T-cell (primary cell): ENCODE measurements at regions not wholly inside any gene's neighbourhood (a gene's known extent, or its start where the extent isn't known, plus 50 kb on each side); places are given as distances from the start of the nearest gene placed in this dataset.

Experiments used
- ATAC-seq, 4 experiments: fragments of 200-7000 bp in 3 of 4; fragments of 150-1000 bp in 1 of 4; cut with Tn5 transposase; replicated peaks in 1 of 4; 1 replicate in 3 of 4; 2 replicates in 1 of 4; pipeline ENCODE4 v1.10.0; 2021; ENCODE audit warnings: moderate library complexity in 3 of 4, mild to moderate bottlenecking in 2 of 4, moderate number of reproducible peaks in 1 of 4
- CTCF ChIA-PET, 2 donors: fragments of 300-600 bp; sonication (Branson Sonifier 250); formaldehyde crosslinking; loops; one replicate each; lab custom pipeline; 2022; ENCODE audit warnings: antibody characterized with exemption in 2 of 2; lab: Charles Lee
- POLR2A ChIA-PET, 2 donors: fragments of 300-600 bp; sonication (Branson Sonifier 250); formaldehyde crosslinking; loops; one replicate each; lab custom pipeline; 2022; ENCODE audit warnings: antibody characterized with exemption in 2 of 2; lab: Charles Lee
- DNase-seq, 35 experiments: peaks; one replicate each; pipeline versions ENCODE4 v3.0.0 to v3.0.0-alpha.2; 2013 to 2023
- H3K27ac ChIP-seq: one replicate; pipeline ENCODE4 v1.5.1; 2013; ENCODE audit warnings: low read length
- H3K27me3 ChIP-seq, 2 experiments: replicated peaks in 1 of 2; 1 replicate in 1 of 2; 2 replicates in 1 of 2; pipeline versions ENCODE4 v1.6.1 to v1.7.0; 2013; ENCODE audit warnings: low read length in 1 of 2, mixed read lengths in 1 of 2; ENCODE audit not compliant: control insufficient read depth in 2 of 2, insufficient read depth in 2 of 2; ENCODE audit errors: extremely low read depth in 1 of 2
- H3K36me3 ChIP-seq, 2 donors: 1 replicate in 1 of 2; 2 replicates in 1 of 2; pipeline versions ENCODE4 v1.6.1 to v1.7.0; 2013; ENCODE audit warnings: low read length in 1 of 2; ENCODE audit not compliant: control insufficient read depth in 2 of 2, insufficient read depth in 1 of 2; ENCODE audit errors: extremely low read depth in 1 of 2
- H3K4me1 ChIP-seq, 2 experiments: 1 replicate in 1 of 2; 2 replicates in 1 of 2; pipeline versions ENCODE4 v1.6.1 to v1.7.0; 2013; ENCODE audit warnings: low read length in 2 of 2, mixed read lengths in 1 of 2; ENCODE audit not compliant: insufficient read depth in 2 of 2, control insufficient read depth in 1 of 2; ENCODE audit errors: extremely low read depth in 1 of 2
- H3K4me3 ChIP-seq, 2 donors: 1 replicate in 1 of 2; 2 replicates in 1 of 2; pipeline versions ENCODE4 v1.5.1 to v1.7.0; 2013; ENCODE audit warnings: mild to moderate bottlenecking in 2 of 2, low read length in 1 of 2, moderate library complexity in 1 of 2; ENCODE audit not compliant: control insufficient read depth in 1 of 2; ENCODE audit errors: extremely low read depth in 1 of 2
- H3K9me3 ChIP-seq: 2 replicates; pipeline ENCODE4 v1.7.0; 2013
- H3K27ac Mint-ChIP-seq, 2 donors: one replicate each; pipeline ENCODE4 v1.8.0; 2020 to 2021; ENCODE audit warnings: mild to moderate bottlenecking in 2 of 2, mixed read lengths in 2 of 2
- H3K27me3 Mint-ChIP-seq, 2 donors: one replicate each; pipeline ENCODE4 v1.8.0; 2021 to 2022; ENCODE audit warnings: mixed read lengths in 2 of 2
- H3K36me3 Mint-ChIP-seq: one replicate; pipeline ENCODE4 v1.8.0; 2021; ENCODE audit warnings: mixed read lengths
- H3K4me1 Mint-ChIP-seq, 3 donors: one replicate each; pipeline ENCODE4 v1.8.0; 2020 to 2022; ENCODE audit warnings: mixed read lengths in 3 of 3, mild to moderate bottlenecking in 1 of 3
- H3K4me3 Mint-ChIP-seq, 3 donors: one replicate each; pipeline ENCODE4 v1.8.0; 2020 to 2022; ENCODE audit warnings: mild to moderate bottlenecking in 3 of 3, mixed read lengths in 3 of 3, moderate library complexity in 3 of 3
- H3K9me3 Mint-ChIP-seq, 3 donors: one replicate each; pipeline ENCODE4 v1.8.0; 2020 to 2022; ENCODE audit warnings: mixed read lengths in 3 of 3
- WGBS: methylation state at CpG from one replicate; pipeline ENCODE4 v1.1.5; 2013; ENCODE audit warnings: missing lambda C conversion rate; ENCODE audit not compliant: insufficient coverage; 5-methylcytosine and 5-hydroxymethylcytosine counted together

DNA sequence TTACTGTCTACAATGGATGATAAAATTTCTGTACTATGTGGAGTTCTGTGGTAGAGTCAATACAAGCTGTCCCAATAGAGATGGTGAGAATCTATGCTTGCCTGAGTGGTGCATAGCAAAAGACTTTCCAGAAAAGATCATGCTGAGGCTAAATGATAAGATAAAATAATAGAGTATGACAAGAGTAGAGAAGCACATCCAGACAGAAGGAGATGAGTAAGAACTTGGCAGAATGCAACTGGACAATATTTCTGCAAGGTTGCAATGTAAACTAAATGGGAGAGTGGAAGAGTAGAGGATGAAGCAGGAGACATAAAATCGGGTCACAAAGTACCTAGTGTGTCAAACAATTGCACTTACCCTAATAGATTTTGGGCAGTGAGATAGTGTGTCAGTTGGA lies 347.6 kb downstream of the MDFIC start:
- CTCF ChIA-PET = no interaction called here
- POLR2A ChIA-PET = no interaction called here

DNA sequence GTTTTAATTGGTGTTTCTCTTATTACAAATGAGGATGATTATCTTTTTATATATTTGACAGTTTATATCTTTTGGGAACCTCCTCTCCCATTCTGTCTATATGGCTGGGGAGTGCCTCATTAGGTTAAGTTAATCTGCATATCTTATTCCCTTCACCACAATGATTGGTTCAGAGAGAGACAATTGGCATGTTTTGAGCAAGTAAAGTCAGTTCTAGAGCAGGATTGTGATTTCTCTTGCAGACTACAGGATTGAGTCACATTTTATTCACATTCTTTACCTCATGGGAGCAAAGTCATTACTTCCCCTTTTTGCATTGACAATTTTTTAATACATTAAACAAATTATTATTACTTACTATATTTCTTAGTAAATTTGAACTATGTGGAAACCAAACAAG lies 345.6 kb downstream of the MDFIC start:
- ChIA-PET POLR2A (no interaction called here), CTCF (no interaction called here)
- no peak for ATAC-seq
- Histone ChIP-seq H3K9me3 (no peaks in the 10 kb centered on the region), H3K36me3 (no peaks in the 10 kb centered on the region), H3K27me3 (peaks cover 0 to 3% of the 10 kb centered on the region in 2 experiments), H3K4me1 (no peaks in the 10 kb centered on the region), H3K4me3 (no peak overlapping the region), H3K27ac (no peak overlapping the region)
- DNase-seq = no peak
- H3K36me3 Mint-ChIP-seq = no peaks in the 10 kb centered on the region
- H3K27me3 Mint-ChIP-seq = peaks cover 9 to 10% of the 10 kb centered on the region in 2 donors
- no peak overlapping the region for H3K4me3 Mint-ChIP-seq
- no peaks in the 10 kb centered on the region for H3K4me1 Mint-ChIP-seq
- no peak overlapping the region for H3K27ac Mint-ChIP-seq
- H3K9me3 Mint-ChIP-seq = no peaks in the 10 kb centered on the region

More for the DNA sequence above, 347.6 kb downstream of the MDFIC start:
- Histone ChIP-seq H3K36me3 (no peaks in the 10 kb centered on the region), H3K27ac (no peak overlapping the region), H3K9me3 (no peaks in the 10 kb centered on the region), H3K4me1 (no peaks in the 10 kb centered on the region), H3K4me3 (no peak overlapping the region), H3K27me3 (peaks cover 0 to 3% of the 10 kb centered on the region in 2 experiments)
- peaks cover 9 to 12% of the 10 kb centered on the region in 2 donors for H3K27me3 Mint-ChIP-seq
- no CpG with 5 or more reads among the region's 1 CpG for WGBS
- H3K36me3 Mint-ChIP-seq = no peaks in the 10 kb centered on the region
- no peak for DNase-seq
- ATAC-seq = no peak
- no peaks in the 10 kb centered on the region for H3K4me1 Mint-ChIP-seq
- H3K9me3 Mint-ChIP-seq = no peaks in the 10 kb centered on the region
- H3K27ac Mint-ChIP-seq = no peak overlapping the region
- H3K4me3 Mint-ChIP-seq = no peak overlapping the region

DNA sequence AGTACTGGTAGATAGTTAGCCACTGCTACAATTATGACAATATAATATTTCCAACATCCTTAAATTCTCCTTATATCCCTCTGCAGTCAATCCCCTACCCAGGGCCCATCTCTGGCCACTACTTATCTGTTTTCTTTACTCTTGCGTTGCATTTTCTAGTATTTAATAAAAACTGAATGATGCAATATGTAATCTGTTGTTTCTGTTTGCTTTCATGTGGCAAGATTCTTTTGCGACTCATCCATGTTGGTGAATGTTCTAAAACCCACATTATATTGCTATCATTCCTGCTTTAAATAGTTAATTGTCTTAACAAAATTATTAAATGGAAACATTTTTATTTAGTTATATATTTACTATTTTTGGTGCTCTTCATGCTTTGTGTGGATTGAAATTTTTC lies 338.5 kb downstream of the MDFIC start:
- Mint-ChIP-seq H3K27ac (no peak overlapping the region), H3K36me3 (no peaks in the 10 kb centered on the region), H3K4me1 (no peaks in the 10 kb centered on the region), H3K9me3 (no peaks in the 10 kb centered on the region), H3K27me3 (peaks cover 0 to 5% of the 10 kb centered on the region in 2 donors), H3K4me3 (no peak overlapping the region)
- Histone ChIP-seq H3K36me3 (no peaks in the 10 kb centered on the region), H3K27me3 (no peaks in the 10 kb centered on the region), H3K4me1 (no peaks in the 10 kb centered on the region), H3K4me3 (no peak overlapping the region), H3K9me3 (no peaks in the 10 kb centered on the region), H3K27ac (no peak overlapping the region)
- ChIA-PET CTCF (no interaction called here), POLR2A (no interaction called here)
- no peak for DNase-seq
- WGBS = no CpG with 5 or more reads among the region's 2 CpGs
- no peak for ATAC-seq

DNA sequence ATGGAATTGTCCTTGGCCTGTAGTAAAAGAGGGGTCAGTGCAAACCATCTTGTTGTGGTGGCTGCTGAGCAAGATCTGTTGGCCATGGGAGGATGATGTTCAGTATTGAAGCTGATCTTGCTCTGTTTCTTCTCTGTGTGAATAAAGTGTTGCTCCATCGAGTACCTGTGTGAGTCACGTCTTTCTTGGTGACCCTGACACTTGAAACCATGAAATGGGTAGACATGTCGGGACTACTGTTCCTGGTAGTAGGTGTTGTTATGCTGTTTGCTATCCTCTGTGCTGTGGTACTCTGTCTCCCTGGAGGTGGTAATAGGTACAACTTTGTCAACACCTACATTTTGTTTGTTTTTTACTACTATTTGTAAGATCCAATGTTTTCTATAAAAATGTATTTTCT lies 330.6 kb downstream of the MDFIC start:
- POLR2A ChIA-PET = no interaction called here
- no peak overlapping the region for H3K27ac ChIP-seq

DNA sequence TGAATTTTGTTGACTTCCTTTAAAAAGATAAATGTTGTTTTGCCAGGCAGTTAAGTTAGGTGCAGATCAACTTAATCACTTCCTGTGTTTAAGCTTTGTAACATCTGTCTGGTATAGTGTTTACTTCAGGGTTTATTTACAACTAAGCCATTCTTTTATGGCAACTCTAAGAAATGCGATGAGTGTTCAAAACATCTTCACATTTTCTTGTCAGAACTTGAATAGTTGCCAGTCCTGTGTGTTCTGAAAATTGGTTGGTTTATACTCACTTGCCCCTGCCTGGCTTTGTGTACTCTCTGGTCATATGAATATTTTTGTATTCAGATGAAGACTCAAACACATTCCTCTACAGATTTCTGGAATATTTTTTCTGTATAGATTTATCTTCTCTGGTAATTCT lies 327.2 kb downstream of the MDFIC start:
- H3K4me1 ChIP-seq = no peaks in the 10 kb centered on the region
- H3K36me3 ChIP-seq = no peaks in the 10 kb centered on the region
- Mint-ChIP-seq H3K27ac (no peak overlapping the region), H3K27me3 (peaks cover 2 to 9% of the 10 kb centered on the region in 2 donors), H3K9me3 (peaks cover 0 to 19% (median 5%) of the 10 kb centered on the region in 3 donors), H3K36me3 (peaks cover 5% of the 10 kb centered on the region), H3K4me3 (no peak overlapping the region), H3K4me1 (peaks cover 0 to 7% (median 0%) of the 10 kb centered on the region in 3 donors)
- no peak overlapping the region for H3K27ac ChIP-seq
- ATAC-seq (no peak), DNase-seq (no peak)
- WGBS = no CpG with 5 or more reads among the region's 1 CpG
- H3K4me3 ChIP-seq = no peak overlapping the region
- no peaks in the 10 kb centered on the region for H3K9me3 ChIP-seq
- CTCF ChIA-PET = no interaction called here
- H3K27me3 ChIP-seq = no peaks in the 10 kb centered on the region
- POLR2A ChIA-PET = no interaction called here

More for the DNA sequence above, 330.6 kb downstream of the MDFIC start:
- no peak overlapping the region for H3K4me3 Mint-ChIP-seq
- no CpG with 5 or more reads among the region's 3 CpGs for WGBS
- ATAC-seq (no peak), DNase-seq (no peak)
- no peak overlapping the region for H3K4me3 ChIP-seq
- CTCF ChIA-PET = no interaction called here
- no peaks in the 10 kb centered on the region for H3K9me3 Mint-ChIP-seq
- no peaks in the 10 kb centered on the region for H3K36me3 ChIP-seq
- peaks cover 2 to 4% of the 10 kb centered on the region in 2 donors for H3K27me3 Mint-ChIP-seq
- H3K27ac Mint-ChIP-seq = no peak overlapping the region
- H3K36me3 Mint-ChIP-seq = no peaks in the 10 kb centered on the region
- no peaks in the 10 kb centered on the region for H3K4me1 ChIP-seq
- H3K27me3 ChIP-seq = no peaks in the 10 kb centered on the region
- no peaks in the 10 kb centered on the region for H3K9me3 ChIP-seq
- peaks cover 0 to 7% (median 0%) of the 10 kb centered on the region in 3 donors for H3K4me1 Mint-ChIP-seq

DNA sequence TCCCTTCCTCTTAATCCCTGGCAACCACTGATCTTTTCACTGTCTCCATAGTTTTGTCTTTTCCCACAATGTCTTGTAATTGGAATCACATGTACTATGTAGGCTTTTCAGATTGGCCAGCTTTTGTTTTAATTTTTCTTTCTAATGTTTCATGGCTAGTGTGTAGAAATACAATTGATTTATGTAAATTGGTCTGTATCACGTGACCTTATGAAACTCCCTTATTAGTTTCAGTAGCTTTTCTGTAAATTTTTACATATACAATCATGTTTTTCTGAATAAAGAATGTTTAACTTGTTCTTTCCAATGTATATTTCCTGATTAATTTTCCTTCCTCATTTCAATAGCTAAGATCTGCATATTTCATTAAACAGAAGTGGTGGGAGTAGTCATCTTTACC lies 319.3 kb downstream of the MDFIC start:
- Histone ChIP-seq H3K27ac (no peak overlapping the region), H3K4me1 (no peaks in the 10 kb centered on the region), H3K27me3 (no peaks in the 10 kb centered on the region), H3K36me3 (no peaks in the 10 kb centered on the region), H3K4me3 (no peak overlapping the region), H3K9me3 (no peaks in the 10 kb centered on the region)
- Mint-ChIP-seq H3K9me3 (peaks cover 0 to 21% (median 5%) of the 10 kb centered on the region in 3 donors), H3K4me1 (no peaks in the 10 kb centered on the region), H3K36me3 (peaks cover 5% of the 10 kb centered on the region), H3K4me3 (no peak overlapping the region), H3K27ac (no peak overlapping the region), H3K27me3 (peaks cover 3 to 5% of the 10 kb centered on the region in 2 donors)
- ChIA-PET POLR2A (no interaction called here), CTCF (no interaction called here)
- DNase-seq = no peak
- ATAC-seq = no peak
- WGBS = no CpG with 5 or more reads among the region's 1 CpG

DNA sequence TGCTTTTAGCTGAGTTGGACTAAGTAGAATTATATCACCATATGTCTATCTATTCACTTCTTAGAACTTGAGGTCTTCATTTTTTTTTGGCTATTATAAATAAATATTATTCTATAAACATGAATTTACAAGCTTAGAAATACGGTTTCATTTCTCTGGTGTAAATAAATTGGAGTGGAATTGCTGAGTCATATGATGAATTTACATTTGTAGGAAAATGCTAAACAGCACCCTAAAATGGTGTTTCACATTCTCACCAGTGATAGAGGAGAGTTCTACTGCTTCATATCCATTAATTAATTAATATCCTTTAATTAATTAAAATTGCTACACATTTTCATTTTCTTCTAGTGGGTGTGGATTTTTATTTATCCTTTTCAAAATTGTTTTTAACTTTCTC lies 318.3 kb downstream of the MDFIC start:
- no peaks in the 10 kb centered on the region for H3K4me1 ChIP-seq
- no peak overlapping the region for H3K27ac ChIP-seq
- WGBS = no CpG with 5 or more reads among the region's 1 CpG
- no peaks in the 10 kb centered on the region for H3K9me3 ChIP-seq
- H3K27me3 ChIP-seq = no peaks in the 10 kb centered on the region
- H3K36me3 ChIP-seq = no peaks in the 10 kb centered on the region
- Mint-ChIP-seq H3K4me3 (no peak overlapping the region), H3K27ac (no peak overlapping the region), H3K36me3 (peaks cover 4% of the 10 kb centered on the region), H3K9me3 (peaks cover 5 to 17% (median 6%) of the 10 kb centered on the region in 3 donors), H3K4me1 (no peaks in the 10 kb centered on the region), H3K27me3 (peaks cover 0 to 3% of the 10 kb centered on the region in 2 donors)
- H3K4me3 ChIP-seq = no peak overlapping the region
- ChIA-PET CTCF (no interaction called here), POLR2A (no interaction called here)
- DNase-seq (no peak), ATAC-seq (no peak)
